Thoracic aorta (tissue), 2 donors: ENCODE measurements at regions not wholly inside any gene's neighbourhood (a gene's known extent, or its start where the extent isn't known, plus 50 kb on each side); places are given as distances from the start of the nearest gene placed in this dataset.

ENCODE experiments used
- ATAC-seq: fragments of 150-250 bp; one replicate; pipeline ENCODE4 v1.8.0; 2017; ENCODE audit warnings: low read depth; ENCODE audit not compliant: insufficient number of reproducible peaks, low FRiP score
- DNase-seq: peaks from one replicate; pipeline ENCODE4 v3.0.0-alpha.2; 2020; ENCODE audit warnings: low spot score
- H3K27ac ChIP-seq, 2 donors: fragments of 200-600 bp; sonication (generic); 1 replicate in 1 of 2; 2 replicates in 1 of 2; pipeline ENCODE4 v1.5.1; 2016; ENCODE audit warnings: mild to moderate bottlenecking in 2 of 2, moderate library complexity in 2 of 2
- H3K27me3 ChIP-seq: fragments of 200-600 bp; sonication (generic); replicated peaks from 2 replicates; pipeline ENCODE4 v1.6.0; 2016; ENCODE audit warnings: mild to moderate bottlenecking; ENCODE audit not compliant: insufficient read depth
- H3K36me3 ChIP-seq: fragments of 200-600 bp; sonication (generic); one replicate; pipeline ENCODE4 v1.5.1; 2016
- H3K4me1 ChIP-seq, 2 donors: fragments of 200-600 bp; sonication (generic); 1 replicate in 1 of 2; 2 replicates in 1 of 2; pipeline versions ENCODE4 v1.5.1 to v1.6.0; 2016; ENCODE audit warnings: low read depth in 2 of 2, mild to moderate bottlenecking in 1 of 2; ENCODE audit not compliant: control insufficient read depth in 1 of 2
- H3K4me3 ChIP-seq: fragments of 200-600 bp; sonication (generic); 2 replicates; pipeline ENCODE4 v1.5.1; 2016; ENCODE audit warnings: mild to moderate bottlenecking
- H3K9me3 ChIP-seq: fragments of 200-600 bp; sonication (generic); 2 replicates; pipeline ENCODE4 v1.5.1; 2016
- TF ChIP-seq, protein P1 (sequence below): fragments of 200-600 bp; sonication (generic); IDR thresholded peaks from one replicate; pipeline ENCODE4 v1.5.1; 2019; ENCODE audit warnings: antibody characterized with exemption

DNA sequence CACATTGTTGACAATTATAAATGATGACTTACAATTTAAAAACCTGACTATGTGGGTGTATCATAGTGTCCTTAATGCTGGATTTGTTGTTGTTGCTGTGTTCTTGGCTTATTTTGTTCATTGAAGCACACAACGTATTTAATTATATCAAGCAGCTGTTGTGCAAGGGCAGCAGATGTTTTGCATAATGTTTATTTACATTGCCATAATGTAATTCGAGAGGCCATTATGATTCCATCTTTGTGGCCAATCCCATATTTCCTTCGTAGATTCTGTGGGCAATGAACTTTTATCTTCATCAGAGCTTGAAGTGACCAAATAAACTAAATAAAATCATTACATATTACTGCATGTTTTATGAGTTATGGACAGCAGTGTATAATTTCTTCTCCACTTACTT lies 422.6 kb upstream of the GALNTL6 start:
- no peaks in the 10 kb centered on the region for H3K4me1 ChIP-seq
- TF ChIP-seq, protein P1, sequence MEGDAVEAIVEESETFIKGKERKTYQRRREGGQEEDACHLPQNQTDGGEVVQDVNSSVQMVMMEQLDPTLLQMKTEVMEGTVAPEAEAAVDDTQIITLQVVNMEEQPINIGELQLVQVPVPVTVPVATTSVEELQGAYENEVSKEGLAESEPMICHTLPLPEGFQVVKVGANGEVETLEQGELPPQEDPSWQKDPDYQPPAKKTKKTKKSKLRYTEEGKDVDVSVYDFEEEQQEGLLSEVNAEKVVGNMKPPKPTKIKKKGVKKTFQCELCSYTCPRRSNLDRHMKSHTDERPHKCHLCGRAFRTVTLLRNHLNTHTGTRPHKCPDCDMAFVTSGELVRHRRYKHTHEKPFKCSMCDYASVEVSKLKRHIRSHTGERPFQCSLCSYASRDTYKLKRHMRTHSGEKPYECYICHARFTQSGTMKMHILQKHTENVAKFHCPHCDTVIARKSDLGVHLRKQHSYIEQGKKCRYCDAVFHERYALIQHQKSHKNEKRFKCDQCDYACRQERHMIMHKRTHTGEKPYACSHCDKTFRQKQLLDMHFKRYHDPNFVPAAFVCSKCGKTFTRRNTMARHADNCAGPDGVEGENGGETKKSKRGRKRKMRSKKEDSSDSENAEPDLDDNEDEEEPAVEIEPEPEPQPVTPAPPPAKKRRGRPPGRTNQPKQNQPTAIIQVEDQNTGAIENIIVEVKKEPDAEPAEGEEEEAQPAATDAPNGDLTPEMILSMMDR: no peak
- peaks cover 15% of the 10 kb centered on the region for H3K9me3 ChIP-seq
- H3K4me3 ChIP-seq: no peak overlapping the region
- no peak for DNase-seq
- no peaks in the 10 kb centered on the region for H3K27me3 ChIP-seq
- no peak overlapping the region for H3K27ac ChIP-seq
- no peak for ATAC-seq
- H3K36me3 ChIP-seq: no peaks in the 10 kb centered on the region

DNA sequence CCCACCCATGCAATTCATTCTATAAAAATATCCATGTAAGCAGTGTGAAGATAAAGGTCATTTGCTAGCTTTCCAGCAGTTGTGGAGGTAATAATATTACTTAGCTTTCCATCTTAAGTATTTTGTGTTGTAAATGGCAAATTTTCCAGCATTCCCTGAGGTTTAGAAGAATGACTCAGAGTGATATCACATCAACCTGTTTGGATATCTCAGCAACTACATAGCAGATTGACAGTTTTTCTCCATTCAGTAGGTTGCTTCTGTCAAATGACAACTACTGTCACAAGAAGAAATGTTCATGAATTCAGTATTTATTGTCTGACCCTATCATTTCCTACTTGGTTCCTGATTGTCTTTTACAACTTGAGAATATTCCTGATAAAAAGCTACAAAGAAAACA lies 434.9 kb upstream of the GALNTL6 start:
- TF ChIP-seq, protein P1: no peak
- DNase-seq: no peak
- Histone ChIP-seq H3K36me3 (no peaks in the 10 kb centered on the region), H3K27ac (no peak overlapping the region), H3K27me3 (no peaks in the 10 kb centered on the region), H3K4me1 (peaks cover 4 to 16% of the 10 kb centered on the region in 2 donors), H3K9me3 (no peaks in the 10 kb centered on the region), H3K4me3 (peak overlapping the region; percentile 41)
- ATAC-seq: no peak

DNA sequence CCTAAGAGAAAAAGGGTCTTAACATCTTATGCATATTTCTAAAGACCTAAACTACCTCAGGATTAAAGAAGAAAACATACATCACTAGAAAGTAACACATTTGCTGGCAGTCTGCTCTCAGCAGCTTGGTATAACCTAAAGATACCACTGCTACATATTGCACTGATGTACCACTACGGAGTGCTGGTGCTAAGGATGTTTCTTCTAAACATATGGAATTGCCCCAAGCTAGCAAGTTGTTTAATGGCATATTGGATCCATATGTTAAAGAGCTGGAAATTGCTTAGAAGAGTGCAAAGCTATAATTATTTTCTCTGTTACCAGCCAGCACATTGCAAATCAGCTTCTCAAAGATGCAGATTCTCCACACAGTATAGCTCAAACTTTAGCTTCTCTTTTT lies 436.5 kb upstream of the GALNTL6 start:
- Histone ChIP-seq H3K4me1 (peaks cover 4 to 16% of the 10 kb centered on the region in 2 donors), H3K27ac (no peak overlapping the region), H3K27me3 (no peaks in the 10 kb centered on the region), H3K4me3 (no peak overlapping the region), H3K36me3 (no peaks in the 10 kb centered on the region), H3K9me3 (no peaks in the 10 kb centered on the region)
- TF ChIP-seq, protein P1: no peak
- no peak for ATAC-seq
- no peak for DNase-seq

DNA sequence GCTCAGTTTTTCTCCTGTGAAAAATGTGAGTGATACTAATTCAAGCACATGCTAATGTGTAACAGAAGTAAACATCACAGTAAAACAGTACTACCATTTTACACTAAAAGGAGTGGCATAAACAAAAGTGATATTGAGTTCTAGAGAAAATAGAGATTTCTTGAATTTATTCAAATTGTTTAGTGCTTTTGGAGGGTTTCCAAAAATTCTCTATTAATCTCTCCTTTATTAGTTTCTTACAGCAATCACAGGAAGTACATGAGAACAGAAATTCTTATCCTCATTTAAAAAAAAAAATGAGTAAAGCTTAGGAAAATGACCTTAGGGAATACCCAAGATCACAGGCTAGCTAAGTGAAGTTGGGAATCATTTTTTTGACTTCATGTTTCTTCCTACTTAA lies 459.7 kb upstream of the GALNTL6 start:
- H3K36me3 ChIP-seq: no peaks in the 10 kb centered on the region
- H3K4me3 ChIP-seq: no peak overlapping the region
- H3K4me1 ChIP-seq: no peaks in the 10 kb centered on the region
- ATAC-seq (no peak), DNase-seq (no peak)
- H3K9me3 ChIP-seq: no peaks in the 10 kb centered on the region
- H3K27me3 ChIP-seq: no peaks in the 10 kb centered on the region
- no peak overlapping the region for H3K27ac ChIP-seq
- TF ChIP-seq, protein P1: no peak

DNA sequence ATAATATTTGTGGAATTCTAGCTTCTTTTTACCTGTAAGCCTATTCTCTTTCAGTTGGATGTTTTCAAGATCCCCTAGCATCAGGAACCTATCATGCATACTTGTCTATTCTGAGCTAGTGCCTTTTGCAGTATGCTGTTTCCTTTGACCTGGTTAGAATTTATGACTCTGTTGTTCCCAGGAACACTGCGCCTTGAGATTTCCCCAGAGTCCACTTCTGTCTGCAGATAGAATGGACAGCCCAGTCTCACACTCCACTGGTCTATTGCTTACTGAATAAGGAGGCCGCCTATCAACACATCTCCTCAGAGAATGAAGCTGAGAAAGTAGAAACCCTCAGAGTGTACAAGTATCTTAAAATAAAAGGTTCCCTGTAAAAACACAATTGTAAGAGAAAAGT lies 465.1 kb upstream of the GALNTL6 start:
- Histone ChIP-seq H3K4me3 (no peak overlapping the region), H3K27ac (no peak overlapping the region), H3K36me3 (no peaks in the 10 kb centered on the region), H3K27me3 (no peaks in the 10 kb centered on the region), H3K9me3 (no peaks in the 10 kb centered on the region), H3K4me1 (no peaks in the 10 kb centered on the region)
- TF ChIP-seq, protein P1: no peak
- DNase-seq (no peak), ATAC-seq (no peak)
